ENCODE measurements at regions not wholly inside any gene's neighbourhood (a gene's known extent, or its start where the extent isn't known, plus 50 kb on each side); places are given as distances from the start of the nearest gene placed in this dataset.
"Not testable (repeated sequence)": the region's sequence is repeated elsewhere in the genome, so short reads cannot be mapped to it uniquely, and the experiment has no call there.

GRCh38 chr18:71287268-71287667, 998.4 kb downstream of the SOCS6 start:
- Histone ChIP-seq H3K27ac (ENCODE audit: low read depth, low read length) (no peak overlapping the region), H3K9ac (ENCODE audit: low read depth, low read length) (no peak overlapping the region), H3K9me3 (ENCODE audit: control insufficient read depth, insufficient read depth, low read length) (no peaks in the 10 kb centered on the region), H3K27me3 (ENCODE audit: control insufficient read depth, insufficient read depth, low read length) (no peaks in the 10 kb centered on the region), H3K4me3 (ENCODE audit: low read depth, low read length) (no peak overlapping the region), H3K36me3 (ENCODE audit: control insufficient read depth, insufficient read depth, low read length) (no peaks in the 10 kb centered on the region), H3K4me1 (ENCODE audit: control insufficient read depth, insufficient read depth, low read length) (peaks cover 13% of the 10 kb centered on the region)

GRCh38 chr18:71252351-71252865, 963.6 kb downstream of the SOCS6 start:
- Histone ChIP-seq H3K27ac (ENCODE audit: low read depth, low read length) (no peak overlapping the region), H3K36me3 (ENCODE audit: control insufficient read depth, insufficient read depth, low read length) (no peaks in the 10 kb centered on the region), H3K27me3 (ENCODE audit: control insufficient read depth, insufficient read depth, low read length) (no peaks in the 10 kb centered on the region), H3K4me1 (ENCODE audit: control insufficient read depth, insufficient read depth, low read length) (no peaks in the 10 kb centered on the region), H3K9me3 (ENCODE audit: control insufficient read depth, insufficient read depth, low read length) (no peaks in the 10 kb centered on the region), H3K9ac (ENCODE audit: low read depth, low read length) (no peak overlapping the region), H3K4me3 (ENCODE audit: low read depth, low read length) (no peak overlapping the region)

- Histone ChIP-seq H3K27me3 (ENCODE audit: control insufficient read depth, insufficient read depth, low read length) (no peaks in the 10 kb centered on the region), H3K36me3 (ENCODE audit: control insufficient read depth, insufficient read depth, low read length) (no peaks in the 10 kb centered on the region), H3K4me3 (ENCODE audit: low read depth, low read length) (no peak overlapping the region), H3K9me3 (ENCODE audit: control insufficient read depth, insufficient read depth, low read length) (no peaks in the 10 kb centered on the region), H3K9ac (ENCODE audit: low read depth, low read length) (no peak overlapping the region), H3K27ac (ENCODE audit: low read depth, low read length) (no peak overlapping the region), H3K4me1 (ENCODE audit: control insufficient read depth, insufficient read depth, low read length) (no peaks in the 10 kb centered on the region)
Measured at GRCh38 chr18:71250191-71250590, 961.3 kb downstream of the SOCS6 start.

- Histone ChIP-seq H3K9me3 (ENCODE audit: control insufficient read depth, insufficient read depth, low read length) (no peaks in the 10 kb centered on the region), H3K27me3 (ENCODE audit: control insufficient read depth, insufficient read depth, low read length) (no peaks in the 10 kb centered on the region), H3K4me3 (ENCODE audit: low read depth, low read length) (no peak overlapping the region), H3K36me3 (ENCODE audit: control insufficient read depth, insufficient read depth, low read length) (no peaks in the 10 kb centered on the region), H3K4me1 (ENCODE audit: control insufficient read depth, insufficient read depth, low read length) (no peaks in the 10 kb centered on the region), H3K9ac (ENCODE audit: low read depth, low read length) (no peak overlapping the region), H3K27ac (ENCODE audit: low read depth, low read length) (no peak overlapping the region)
Measured at GRCh38 chr18:71249791-71250190, 960.9 kb downstream of the SOCS6 start.

DNA sequence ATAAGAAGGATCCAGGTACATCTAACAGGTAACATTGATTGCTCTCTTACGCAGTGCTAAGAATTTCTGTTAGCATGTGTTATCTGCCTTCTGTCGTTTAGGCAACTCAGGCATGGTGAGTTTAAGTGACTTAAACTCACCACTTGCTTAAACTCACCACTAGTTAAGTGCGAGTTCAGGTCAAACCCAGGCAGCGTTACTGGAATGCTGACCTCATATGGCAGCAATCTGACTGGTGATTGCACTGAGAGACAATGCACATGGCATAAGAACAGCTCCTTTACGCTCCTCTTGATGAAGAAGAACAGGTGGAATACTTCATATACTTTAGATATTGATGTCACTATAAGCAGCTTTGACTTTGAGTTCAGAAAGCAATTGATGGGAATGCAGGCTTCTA, 954.1 kb downstream of the SOCS6 start:
- H3K4me1 ChIP-seq (ENCODE audit: control insufficient read depth, insufficient read depth, low read length) = no peaks in the 10 kb centered on the region
- H3K4me3 ChIP-seq (ENCODE audit: low read depth, low read length) = no peak overlapping the region
- no peak overlapping the region for H3K27ac ChIP-seq (ENCODE audit: low read depth, low read length)
- no peaks in the 10 kb centered on the region for H3K9me3 ChIP-seq (ENCODE audit: control insufficient read depth, insufficient read depth, low read length)
- no peaks in the 10 kb centered on the region for H3K27me3 ChIP-seq (ENCODE audit: control insufficient read depth, insufficient read depth, low read length)
- H3K9ac ChIP-seq (ENCODE audit: low read depth, low read length) = no peak overlapping the region
- H3K36me3 ChIP-seq (ENCODE audit: control insufficient read depth, insufficient read depth, low read length) = no peaks in the 10 kb centered on the region

GRCh38 chr18:71238974-71239624, 950.3 kb downstream of the SOCS6 start:
- Histone ChIP-seq H3K27me3 (ENCODE audit: control insufficient read depth, insufficient read depth, low read length) (no peaks in the 10 kb centered on the region), H3K4me1 (ENCODE audit: control insufficient read depth, insufficient read depth, low read length) (no peaks in the 10 kb centered on the region), H3K36me3 (ENCODE audit: control insufficient read depth, insufficient read depth, low read length) (no peaks in the 10 kb centered on the region), H3K27ac (ENCODE audit: low read depth, low read length) (no peak overlapping the region), H3K9ac (ENCODE audit: low read depth, low read length) (no peak overlapping the region), H3K4me3 (ENCODE audit: low read depth, low read length) (no peak overlapping the region), H3K9me3 (ENCODE audit: control insufficient read depth, insufficient read depth, low read length) (no peaks in the 10 kb centered on the region)

GRCh38 chr18:71237641-71238040, 948.8 kb downstream of the SOCS6 start:
- H3K9me3 ChIP-seq (ENCODE audit: control insufficient read depth, insufficient read depth, low read length) = no peaks in the 10 kb centered on the region
- no peak overlapping the region for H3K9ac ChIP-seq (ENCODE audit: low read depth, low read length)
- H3K36me3 ChIP-seq (ENCODE audit: control insufficient read depth, insufficient read depth, low read length) = no peaks in the 10 kb centered on the region
- no peaks in the 10 kb centered on the region for H3K27me3 ChIP-seq (ENCODE audit: control insufficient read depth, insufficient read depth, low read length)
- no peak overlapping the region for H3K4me3 ChIP-seq (ENCODE audit: low read depth, low read length)
- no peak overlapping the region for H3K27ac ChIP-seq (ENCODE audit: low read depth, low read length)
- no peaks in the 10 kb centered on the region for H3K4me1 ChIP-seq (ENCODE audit: control insufficient read depth, insufficient read depth, low read length)

DNA sequence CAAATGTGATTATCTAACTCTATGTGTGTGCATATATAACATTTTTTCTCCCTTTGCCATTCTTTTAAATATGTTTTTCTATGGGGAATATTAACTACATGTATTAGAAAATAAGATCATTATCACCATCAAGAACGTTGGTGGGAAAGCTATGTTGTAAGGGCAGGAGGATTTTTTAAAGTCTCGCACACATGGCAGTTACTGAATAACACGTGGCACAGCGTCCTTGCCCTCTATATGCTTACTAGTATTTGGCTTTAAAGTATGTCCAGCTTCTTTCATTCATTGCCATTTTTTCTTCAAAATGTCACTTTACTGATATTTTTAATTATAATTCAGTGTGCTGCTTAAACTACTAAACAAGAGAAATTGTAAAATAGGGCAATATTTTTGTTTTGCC, 944.3 kb downstream of the SOCS6 start:
- H3K36me3 ChIP-seq (ENCODE audit: control insufficient read depth, insufficient read depth, low read length) = no peaks in the 10 kb centered on the region
- H3K9ac ChIP-seq (ENCODE audit: low read depth, low read length) = no peak overlapping the region
- H3K27ac ChIP-seq (ENCODE audit: low read depth, low read length) = no peak overlapping the region
- no peaks in the 10 kb centered on the region for H3K4me1 ChIP-seq (ENCODE audit: control insufficient read depth, insufficient read depth, low read length)
- no peaks in the 10 kb centered on the region for H3K27me3 ChIP-seq (ENCODE audit: control insufficient read depth, insufficient read depth, low read length)
- H3K4me3 ChIP-seq (ENCODE audit: low read depth, low read length) = no peak overlapping the region
- H3K9me3 ChIP-seq (ENCODE audit: control insufficient read depth, insufficient read depth, low read length) = no peaks in the 10 kb centered on the region

- Histone ChIP-seq H3K27me3 (ENCODE audit: control insufficient read depth, insufficient read depth, low read length) (no peaks in the 10 kb centered on the region), H3K9ac (ENCODE audit: low read depth, low read length) (no peak overlapping the region), H3K9me3 (ENCODE audit: control insufficient read depth, insufficient read depth, low read length) (peaks cover 12% of the 10 kb centered on the region)
Measured at GRCh38 chr18:71223486-71223885, 934.6 kb downstream of the SOCS6 start.

GRCh38 chr18:71221405-71221804, 932.6 kb downstream of the SOCS6 start:
- H3K4me3 ChIP-seq (ENCODE audit: low read depth, low read length) = no peak overlapping the region
- H3K27ac ChIP-seq (ENCODE audit: low read depth, low read length) = no peak overlapping the region
- H3K9me3 ChIP-seq (ENCODE audit: control insufficient read depth, insufficient read depth, low read length) = peaks cover 21% of the 10 kb centered on the region
- H3K9ac ChIP-seq (ENCODE audit: low read depth, low read length) = no peak overlapping the region
- 0 out of 2 replicates have a peak, but pooled peaks cover 5% of the 10 kb centered on the region for H3K4me1 ChIP-seq (ENCODE audit: control insufficient read depth, insufficient read depth, low read length)
- no peaks in the 10 kb centered on the region for H3K36me3 ChIP-seq (ENCODE audit: control insufficient read depth, insufficient read depth, low read length)
- no peaks in the 10 kb centered on the region for H3K27me3 ChIP-seq (ENCODE audit: control insufficient read depth, insufficient read depth, low read length)

More at GRCh38 chr18:71223486-71223885, 934.6 kb downstream of the SOCS6 start:
- no peak overlapping the region for H3K27ac ChIP-seq (ENCODE audit: low read depth, low read length)
- no peak overlapping the region for H3K4me3 ChIP-seq (ENCODE audit: low read depth, low read length)
- H3K4me1 ChIP-seq (ENCODE audit: control insufficient read depth, insufficient read depth, low read length) = no peaks in the 10 kb centered on the region
- H3K36me3 ChIP-seq (ENCODE audit: control insufficient read depth, insufficient read depth, low read length) = no peaks in the 10 kb centered on the region

GRCh38 chr18:71212739-71213138, 923.9 kb downstream of the SOCS6 start:
- not testable (repeated sequence) for H3K36me3 ChIP-seq (ENCODE audit: control insufficient read depth, insufficient read depth, low read length); H3K27me3 ChIP-seq (ENCODE audit: control insufficient read depth, insufficient read depth, low read length); H3K9me3 ChIP-seq (ENCODE audit: control insufficient read depth, insufficient read depth, low read length); H3K4me3 ChIP-seq (ENCODE audit: low read depth, low read length); H3K27ac ChIP-seq (ENCODE audit: low read depth, low read length); H3K9ac ChIP-seq (ENCODE audit: low read depth, low read length)
- H3K4me1 ChIP-seq (ENCODE audit: control insufficient read depth, insufficient read depth, low read length) = peaks cover 21% of the 10 kb centered on the region
